ENCODE measurements at regions not wholly inside any gene's neighbourhood (a gene's known extent, or its start where the extent isn't known, plus 50 kb on each side); places are given as distances from the start of the nearest gene placed in this dataset.

DNA sequence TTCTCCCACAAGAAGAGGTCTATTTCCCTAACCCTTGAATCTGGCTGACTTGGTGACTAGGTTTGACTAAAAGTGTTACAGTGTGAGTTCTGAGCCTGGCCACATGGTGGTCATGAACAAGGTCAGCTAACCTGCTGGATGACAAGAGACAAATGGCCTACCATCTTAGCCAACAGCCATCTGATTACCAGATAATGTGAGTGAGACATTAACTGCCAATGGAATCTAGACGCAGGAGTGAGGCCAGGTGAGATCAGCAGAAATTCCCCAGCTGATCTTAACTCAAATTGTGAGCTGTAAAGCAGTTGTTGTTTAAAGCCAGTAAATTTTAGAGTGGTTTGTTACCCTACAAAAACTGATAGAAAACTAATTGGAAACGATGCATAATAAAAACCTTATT lies 320.0 kb downstream of the BRINP2 start:
- TF ChIP-seq, protein P1, sequence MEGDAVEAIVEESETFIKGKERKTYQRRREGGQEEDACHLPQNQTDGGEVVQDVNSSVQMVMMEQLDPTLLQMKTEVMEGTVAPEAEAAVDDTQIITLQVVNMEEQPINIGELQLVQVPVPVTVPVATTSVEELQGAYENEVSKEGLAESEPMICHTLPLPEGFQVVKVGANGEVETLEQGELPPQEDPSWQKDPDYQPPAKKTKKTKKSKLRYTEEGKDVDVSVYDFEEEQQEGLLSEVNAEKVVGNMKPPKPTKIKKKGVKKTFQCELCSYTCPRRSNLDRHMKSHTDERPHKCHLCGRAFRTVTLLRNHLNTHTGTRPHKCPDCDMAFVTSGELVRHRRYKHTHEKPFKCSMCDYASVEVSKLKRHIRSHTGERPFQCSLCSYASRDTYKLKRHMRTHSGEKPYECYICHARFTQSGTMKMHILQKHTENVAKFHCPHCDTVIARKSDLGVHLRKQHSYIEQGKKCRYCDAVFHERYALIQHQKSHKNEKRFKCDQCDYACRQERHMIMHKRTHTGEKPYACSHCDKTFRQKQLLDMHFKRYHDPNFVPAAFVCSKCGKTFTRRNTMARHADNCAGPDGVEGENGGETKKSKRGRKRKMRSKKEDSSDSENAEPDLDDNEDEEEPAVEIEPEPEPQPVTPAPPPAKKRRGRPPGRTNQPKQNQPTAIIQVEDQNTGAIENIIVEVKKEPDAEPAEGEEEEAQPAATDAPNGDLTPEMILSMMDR (IDR thresholded peaks at IDR 0.05; ENCODE audit: low read depth, low read length, missing control alignments), result no peak
- no peak for DNase-seq (ENCODE audit: low read depth)
- H3K4me3 ChIP-seq (ENCODE audit: low read depth, low read length), result no peak overlapping the region

DNA sequence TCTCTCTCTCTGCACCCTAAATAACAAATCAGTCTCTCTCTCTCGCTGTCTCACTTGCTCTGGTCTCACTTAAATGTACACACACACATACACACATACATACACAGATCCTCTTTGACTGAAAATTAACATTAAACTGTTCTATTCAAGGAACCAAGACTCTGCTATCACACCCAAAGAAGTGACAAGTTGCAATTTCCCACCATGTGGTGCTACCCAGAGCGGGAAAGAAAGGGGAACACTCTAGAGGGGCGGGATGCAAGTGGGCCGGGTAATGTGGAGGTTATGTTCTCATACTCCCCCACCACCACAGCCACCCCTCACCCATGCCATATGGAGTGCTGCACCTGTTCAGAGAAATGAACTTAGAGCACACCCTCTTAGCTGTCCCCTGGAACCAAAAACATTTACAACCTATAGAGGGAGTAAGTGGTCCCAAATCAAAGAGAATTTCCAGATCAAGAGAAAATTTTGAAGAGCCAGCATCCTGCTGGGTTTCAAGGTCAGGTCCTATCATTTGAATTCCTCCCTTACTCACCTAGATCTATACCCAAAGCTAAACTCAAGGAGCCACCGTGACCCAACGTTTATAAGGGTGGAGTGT lies 319.4 kb downstream of the BRINP2 start:
- TF ChIP-seq, protein P1 (IDR thresholded peaks at IDR 0.05; ENCODE audit: low read depth, low read length, missing control alignments), result no peak
- DNase-seq (ENCODE audit: low read depth), result no peak

DNA sequence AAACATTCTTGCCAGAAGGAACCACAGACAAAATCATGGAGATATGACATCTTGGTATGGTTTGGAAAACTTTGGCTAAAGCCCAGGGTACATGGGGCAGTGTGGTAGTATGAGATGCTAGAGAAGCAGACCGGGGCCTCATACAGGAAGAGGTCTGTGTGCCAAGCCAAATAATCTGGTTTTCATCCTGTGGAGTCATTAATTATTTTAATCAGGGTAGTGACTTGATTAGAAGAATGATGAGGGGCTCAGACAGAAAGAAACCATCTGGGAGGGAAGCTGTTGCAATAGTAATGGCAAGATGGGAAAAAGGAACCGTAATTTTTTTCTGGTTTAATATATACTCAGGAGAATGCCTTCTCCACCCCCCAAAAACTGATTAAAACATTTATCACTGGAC lies 318.0 kb downstream of the BRINP2 start:
- no peak for DNase-seq (ENCODE audit: low read depth)
- TF ChIP-seq, protein P1 (IDR thresholded peaks at IDR 0.05; ENCODE audit: low read depth, low read length, missing control alignments), result no peak
- H3K4me3 ChIP-seq (ENCODE audit: low read depth, low read length), result no peak overlapping the region

More for the DNA sequence above, 319.4 kb downstream of the BRINP2 start:
- H3K4me3 ChIP-seq (ENCODE audit: low read depth, low read length), result no peak overlapping the region

DNA sequence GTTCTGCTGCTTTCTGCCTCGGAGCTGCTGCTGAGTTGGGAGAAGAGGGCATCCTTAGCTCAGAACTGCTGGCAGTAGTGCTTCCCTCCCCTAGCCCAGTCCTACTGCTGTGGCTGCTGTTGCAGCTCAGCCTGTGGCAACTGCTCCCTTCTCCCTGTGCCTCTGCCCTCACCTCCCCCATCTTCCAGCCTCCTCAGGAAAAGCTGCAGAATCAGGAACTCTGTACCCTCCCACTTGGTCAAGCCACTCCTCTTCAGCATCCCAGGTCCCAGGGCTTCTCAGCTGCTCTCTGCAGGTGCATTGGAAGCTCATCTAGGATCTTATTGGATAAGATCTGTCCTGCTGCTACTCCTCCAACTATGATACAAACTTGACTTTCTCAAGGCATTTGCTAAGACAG lies 316.7 kb downstream of the BRINP2 start:
- DNase-seq (ENCODE audit: low read depth), result no peak
- TF ChIP-seq, protein P1 (IDR thresholded peaks at IDR 0.05; ENCODE audit: low read depth, low read length, missing control alignments), result no peak
- H3K4me3 ChIP-seq (ENCODE audit: low read depth, low read length), result no peak overlapping the region

DNA sequence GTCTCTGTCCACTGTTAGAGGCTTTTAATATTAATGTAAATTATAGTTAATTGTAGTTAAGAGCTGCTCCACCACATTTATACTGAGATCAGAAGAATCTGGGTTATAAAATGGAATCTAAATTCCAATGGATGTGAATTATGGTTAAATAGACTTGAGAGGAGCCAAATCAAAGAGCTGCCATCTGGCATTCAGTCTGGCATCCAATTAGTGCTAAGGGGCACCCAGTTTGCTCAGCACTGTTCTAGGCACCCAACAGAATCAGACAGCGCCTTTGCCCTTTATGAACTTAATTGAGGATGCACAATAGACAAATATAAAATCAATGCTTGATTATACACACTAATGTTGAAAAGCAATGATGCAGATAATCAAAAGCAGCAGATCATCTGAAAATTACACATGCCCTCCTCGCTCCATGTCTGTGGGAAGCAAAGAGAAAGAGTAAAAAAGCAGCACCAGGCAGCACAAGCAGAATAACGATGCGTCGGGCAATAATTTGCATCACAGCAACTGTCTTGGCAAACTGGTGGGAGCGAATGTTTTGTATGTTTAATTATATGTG lies 310.1 kb downstream of the BRINP2 start:
- no peak for DNase-seq (ENCODE audit: low read depth)
- H3K4me3 ChIP-seq (ENCODE audit: low read depth, low read length), result no peak overlapping the region
- TF ChIP-seq, protein P1 (IDR thresholded peaks at IDR 0.05; ENCODE audit: low read depth, low read length, missing control alignments), result no peak

DNA sequence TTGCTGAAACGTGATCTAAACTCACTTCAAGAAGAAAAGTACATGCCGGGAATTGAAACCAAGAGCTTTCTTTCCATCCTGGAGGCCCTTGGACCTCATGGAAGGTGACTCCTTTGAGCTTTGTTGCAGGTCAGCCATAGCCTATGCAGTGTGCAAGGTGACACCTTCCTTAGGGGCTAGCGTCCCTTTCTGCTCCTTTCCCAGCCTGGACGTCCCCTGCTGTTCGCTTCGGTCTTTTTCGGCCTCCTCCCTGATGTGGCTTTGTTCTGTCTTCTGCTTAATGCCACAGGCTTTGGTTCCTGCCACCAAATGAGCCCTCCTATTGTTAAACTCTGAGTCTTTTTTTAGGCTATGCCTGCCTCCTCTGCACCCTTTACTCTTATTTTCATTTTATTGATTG lies 308.8 kb downstream of the BRINP2 start:
- no peak for DNase-seq (ENCODE audit: low read depth)
- TF ChIP-seq, protein P1 (IDR thresholded peaks at IDR 0.05; ENCODE audit: low read depth, low read length, missing control alignments), result no peak
- H3K4me3 ChIP-seq (ENCODE audit: low read depth, low read length), result no peak overlapping the region

DNA sequence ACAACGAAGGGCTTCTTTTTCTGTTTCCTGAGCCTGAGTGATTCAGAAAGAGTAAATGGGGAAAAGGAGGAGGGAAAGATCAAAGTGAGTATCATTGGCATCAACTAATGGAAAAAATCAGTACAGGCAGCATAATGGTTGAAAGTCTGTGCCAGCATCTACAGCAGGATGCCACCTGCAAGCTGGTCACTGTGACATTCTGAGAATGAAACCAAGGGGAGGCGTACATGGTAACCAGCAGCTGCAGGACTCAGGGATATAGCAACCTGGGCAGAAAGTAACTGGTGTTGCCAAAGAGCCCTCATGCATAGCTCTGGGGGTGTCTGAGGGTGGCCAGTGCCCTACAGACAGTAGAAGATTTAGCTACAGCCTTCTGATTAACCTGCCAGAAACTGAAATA lies 305.9 kb downstream of the BRINP2 start:
- TF ChIP-seq, protein P1 (IDR thresholded peaks at IDR 0.05; ENCODE audit: low read depth, low read length, missing control alignments), result no peak
- H3K4me3 ChIP-seq (ENCODE audit: low read depth, low read length), result no peak overlapping the region
- DNase-seq (ENCODE audit: low read depth), result no peak
